NOMO-1 treated with dmso at 0.1 percent for 144 hours (cell line): ENCODE measurements at regions not wholly inside any gene's neighbourhood (a gene's known extent, or its start where the extent isn't known, plus 50 kb on each side); places are given as distances from the start of the nearest gene placed in this dataset.

Experiments used
- DNase-seq: peaks from one replicate; lab custom pipeline; 2025; ENCODE audit not compliant: unreplicated experiment; lab: John Stamatoyannopoulos, UW

DNA sequence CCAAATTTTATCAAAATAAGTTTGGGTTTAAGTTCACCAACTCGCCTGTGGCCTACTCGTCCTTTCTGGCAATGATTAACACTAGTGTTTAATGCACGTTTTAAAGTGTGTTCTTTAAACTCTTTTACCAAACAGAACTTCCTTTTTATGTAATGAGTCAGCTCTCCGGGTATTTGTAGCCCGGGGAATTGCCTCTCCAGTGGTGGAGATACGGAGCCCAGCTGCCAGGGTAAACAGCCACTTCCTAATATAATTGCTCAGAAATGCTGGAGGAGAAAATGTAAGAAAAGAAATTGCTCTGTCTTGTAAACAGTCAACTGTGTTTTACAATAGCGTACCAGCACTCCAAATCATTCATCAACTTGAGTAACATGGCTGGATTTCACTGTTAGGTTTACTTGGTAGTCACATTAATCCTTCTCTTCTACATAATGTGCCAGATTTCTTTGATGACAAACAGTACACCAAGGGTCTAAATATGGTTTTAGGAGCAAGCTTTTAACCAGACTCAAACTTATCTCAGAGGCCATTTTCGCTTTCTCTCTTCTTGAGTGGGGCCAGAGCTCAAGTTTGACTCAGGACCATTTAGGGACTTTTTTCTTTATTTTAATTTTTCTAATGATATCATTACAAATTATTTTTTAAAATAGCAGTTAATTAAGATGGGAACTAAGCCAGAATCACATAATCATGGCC lies 101.2 kb upstream of the SLC38A2 start:
- peak; percentile 49 for DNase-seq

DNA sequence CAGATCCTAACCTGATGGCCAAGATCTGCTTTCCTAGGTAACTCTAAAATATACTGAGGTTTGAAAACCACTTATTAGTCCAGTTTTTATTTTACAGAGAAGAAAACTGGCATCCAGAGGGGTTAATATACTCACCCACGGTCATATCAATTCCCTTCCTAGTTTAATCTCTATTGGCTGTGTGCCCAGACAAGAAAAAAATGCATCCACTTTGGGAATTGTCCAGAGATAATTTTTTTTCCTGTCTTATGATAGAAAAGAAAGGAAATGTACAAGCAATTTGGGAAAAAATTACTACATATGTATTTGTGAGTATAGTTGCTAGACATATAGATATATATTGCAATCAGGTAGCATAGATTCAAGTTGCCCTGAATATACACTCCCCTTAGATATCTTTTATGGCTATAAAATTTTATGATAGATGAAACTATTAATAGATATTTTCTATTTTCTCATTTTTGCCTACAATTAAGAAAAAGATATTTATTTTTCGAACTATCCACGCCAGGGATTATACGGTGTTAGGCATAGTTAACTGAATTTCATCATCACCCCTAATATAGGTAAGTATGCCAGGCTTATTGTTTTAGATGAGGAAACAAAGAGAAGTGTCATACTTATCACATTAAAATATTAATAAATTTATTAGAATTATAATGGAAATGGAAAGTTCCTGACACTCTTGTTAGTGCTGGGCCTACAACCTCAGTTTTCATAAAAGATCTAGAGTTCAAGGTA lies 100.5 kb upstream of the SLC38A2 start:
- no peak for DNase-seq

DNA sequence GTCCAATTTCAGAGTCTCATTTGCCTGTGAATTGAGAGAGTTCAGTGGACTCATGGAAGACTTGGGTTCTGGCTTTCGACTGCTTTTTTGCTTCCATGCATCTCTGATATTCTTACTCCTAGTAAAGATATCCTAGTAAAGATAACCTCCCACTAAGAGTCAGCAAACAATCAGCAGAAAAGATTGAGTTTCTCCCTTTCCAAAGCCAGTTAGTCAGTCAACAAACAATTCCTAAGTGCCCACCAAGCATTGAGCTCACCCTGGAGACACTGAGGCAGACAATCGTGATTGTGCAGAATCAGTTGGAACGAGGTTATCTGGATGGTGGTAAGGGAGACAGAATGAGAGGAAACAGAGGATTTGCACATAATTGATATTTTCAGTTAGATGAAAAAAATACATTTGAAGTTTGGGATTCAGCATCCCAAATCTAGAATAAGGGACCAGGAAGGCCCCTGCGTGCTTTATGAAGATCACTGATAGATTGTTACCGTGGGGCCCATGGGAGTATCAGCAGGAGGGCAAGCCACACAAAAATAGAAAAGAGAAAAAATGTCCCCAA lies 99.7 kb upstream of the SLC38A2 start:
- DNase-seq, result no peak

DNA sequence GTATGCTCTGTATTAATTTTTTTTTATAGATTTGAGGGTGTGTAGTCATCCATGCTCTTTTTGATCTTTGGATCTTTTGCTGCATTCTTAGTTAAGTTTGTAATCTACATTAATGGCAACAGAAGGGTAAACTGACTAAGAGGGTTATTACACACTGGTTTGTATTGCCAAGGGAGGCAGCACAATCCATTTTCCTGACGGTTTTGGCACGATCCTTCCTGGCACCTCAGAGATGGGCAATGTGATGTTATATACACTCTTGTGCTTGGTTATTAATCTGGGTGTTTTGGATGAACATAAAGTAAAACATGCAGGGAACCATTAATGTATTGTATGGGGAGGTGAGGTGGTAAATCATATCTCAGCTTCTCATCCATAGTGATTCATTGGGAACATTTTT lies 98.8 kb upstream of the SLC38A2 start:
- no peak for DNase-seq

DNA sequence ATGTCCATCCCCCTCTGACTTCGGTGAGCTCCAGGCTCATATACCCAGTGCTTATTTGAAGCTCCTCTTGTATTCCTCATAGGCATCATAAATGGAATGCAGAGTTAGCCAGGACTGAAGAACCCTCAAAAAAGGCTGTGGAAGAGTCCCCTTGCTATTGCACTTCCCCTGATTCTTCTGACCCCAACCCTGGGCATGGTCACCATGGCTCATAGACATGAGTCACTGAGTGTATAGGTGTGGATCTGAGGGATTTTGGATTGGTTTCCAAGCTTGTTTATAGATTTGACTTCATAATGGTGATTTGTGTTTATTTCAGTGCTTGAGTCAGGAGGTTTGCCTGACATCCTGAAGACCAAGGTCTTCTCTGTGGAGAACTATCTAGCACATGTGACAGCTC lies 98.4 kb upstream of the SLC38A2 start:
- no peak for DNase-seq

DNA sequence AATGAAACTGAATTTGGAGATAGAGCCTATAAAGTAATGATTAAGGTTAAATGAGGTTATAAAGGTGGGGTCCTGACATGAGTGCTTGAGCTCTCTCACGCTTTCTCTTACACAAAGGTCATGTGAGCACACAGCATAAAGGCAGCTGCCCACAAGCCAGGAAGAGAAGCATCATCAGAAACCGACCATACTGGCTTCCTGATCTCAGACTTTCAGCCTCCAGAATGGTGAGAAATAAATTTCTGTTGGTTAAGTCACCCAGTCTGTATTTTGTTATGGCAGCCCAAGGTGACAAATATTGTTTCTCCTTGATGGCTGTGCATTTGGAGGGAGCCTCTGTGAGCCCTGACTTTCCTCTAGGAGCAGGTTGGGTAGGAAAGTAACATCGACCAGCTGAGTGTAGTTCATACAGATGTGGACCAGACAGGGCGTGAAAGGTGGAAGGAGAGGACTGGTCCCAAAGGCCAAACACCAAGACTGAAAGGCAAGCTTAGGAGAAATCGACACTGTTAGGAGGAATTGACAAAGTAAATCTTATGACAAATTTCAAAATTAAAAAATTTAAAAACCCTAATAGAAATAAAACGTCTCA lies 97.6 kb upstream of the SLC38A2 start:
- DNase-seq, result no peak

DNA sequence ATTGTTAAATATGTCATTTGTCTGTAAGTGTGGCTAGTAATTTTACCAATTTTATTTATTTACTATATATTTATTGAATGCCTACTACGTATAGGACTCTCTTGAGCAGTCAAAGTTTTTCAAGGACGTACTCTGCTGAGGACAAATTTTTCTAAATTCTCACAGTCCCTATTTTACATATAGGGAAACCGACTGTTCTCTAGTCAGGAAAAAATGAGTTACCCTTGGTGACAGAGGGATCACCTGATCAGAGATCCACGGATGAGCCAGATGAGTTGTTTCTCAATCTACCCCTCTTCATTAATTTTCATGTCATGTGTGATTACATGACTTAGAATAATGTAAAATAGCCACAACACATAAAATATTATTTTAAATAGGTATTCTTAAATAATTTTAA lies 96.2 kb upstream of the SLC38A2 start:
- no peak for DNase-seq

DNA sequence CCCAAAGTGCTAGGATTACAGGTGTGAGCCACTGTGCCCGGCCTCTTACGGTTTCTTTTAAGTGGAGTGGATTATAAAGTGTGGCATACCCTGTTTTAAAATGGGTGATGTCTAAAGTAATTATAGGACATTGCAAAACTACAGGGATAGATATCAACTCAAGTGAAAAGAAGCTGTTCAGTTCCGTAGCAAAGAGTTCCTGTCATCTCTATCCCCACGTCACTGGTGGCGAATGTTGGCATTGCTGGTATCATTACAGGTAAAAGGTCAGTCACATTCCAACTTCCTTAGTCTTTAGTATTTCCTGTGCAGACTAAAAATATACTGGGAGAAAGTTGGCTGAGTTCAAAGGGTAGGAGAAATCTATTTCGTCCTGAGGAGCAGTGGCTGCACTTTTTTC lies 95.6 kb upstream of the SLC38A2 start:
- no peak for DNase-seq

DNA sequence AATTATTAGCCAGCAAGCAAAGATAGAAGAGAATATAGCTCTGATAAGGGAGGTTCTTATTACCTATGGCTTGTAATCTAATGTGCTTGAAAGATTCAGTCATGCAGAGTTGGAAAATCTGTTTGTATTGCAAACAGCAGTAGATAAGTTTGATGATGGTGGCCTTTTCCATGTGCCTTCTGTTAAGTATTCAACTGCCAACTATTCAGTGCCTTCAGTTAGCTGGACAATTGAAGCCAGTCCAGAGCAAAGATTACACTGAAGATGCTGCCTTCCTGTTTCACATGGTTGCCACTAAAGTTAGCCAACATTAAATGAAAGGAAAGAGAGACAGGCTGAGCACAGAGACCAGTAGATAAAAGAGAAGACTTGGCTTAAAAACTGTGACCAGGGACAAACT lies 92.7 kb upstream of the SLC38A2 start:
- DNase-seq, result no peak

DNA sequence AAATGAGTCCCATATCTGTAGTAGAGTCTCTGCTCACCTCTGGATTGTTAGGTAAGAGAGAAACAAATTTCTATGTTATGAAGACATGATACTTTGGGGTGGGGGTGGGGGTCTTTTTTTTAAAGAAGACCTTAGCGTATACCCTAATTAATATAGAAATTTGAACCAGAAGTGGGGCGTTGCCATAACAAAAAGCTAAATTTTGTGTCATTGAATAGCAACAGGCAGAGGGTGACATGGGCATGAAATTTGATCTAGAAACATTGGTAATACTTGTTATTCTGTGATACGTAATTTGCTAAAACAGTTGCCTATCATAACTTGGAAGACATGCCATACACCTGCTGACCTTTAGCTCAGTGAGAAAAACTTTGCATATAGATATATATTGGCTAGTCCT lies 92.3 kb upstream of the SLC38A2 start:
- DNase-seq, result no peak

DNA sequence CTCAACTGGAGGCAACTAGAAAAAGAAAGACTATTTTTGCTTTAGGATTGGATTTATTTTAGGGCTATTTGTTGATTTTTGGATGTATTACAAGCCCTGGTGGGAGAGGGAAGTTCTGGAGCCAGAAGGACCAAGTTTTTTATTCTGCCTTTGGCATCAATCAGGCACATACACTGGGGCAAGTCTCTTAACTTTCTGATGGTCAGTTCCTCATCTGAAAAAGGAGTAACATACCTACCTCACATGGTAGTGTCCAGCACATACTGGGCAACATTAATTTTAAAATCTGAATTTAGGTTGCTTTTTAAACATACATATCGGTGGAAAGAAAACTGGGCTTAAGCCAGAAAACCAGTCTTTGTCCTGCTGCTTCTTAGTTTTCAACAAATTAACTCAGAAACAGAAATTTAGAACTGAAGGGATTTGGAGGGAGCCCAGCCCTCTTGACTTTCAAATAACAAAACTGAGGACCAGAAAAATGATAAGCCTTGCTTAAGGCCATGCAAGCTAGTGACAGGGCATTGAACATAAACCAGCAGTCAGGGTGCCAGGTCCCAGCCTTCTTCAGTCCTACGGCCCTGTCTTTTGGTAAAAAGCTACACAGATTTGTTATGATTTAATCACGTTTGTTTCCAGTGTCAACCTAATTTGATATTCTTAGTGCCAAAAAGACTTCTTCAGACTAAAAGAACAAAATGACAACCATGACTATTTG lies 90.2 kb upstream of the SLC38A2 start:
- DNase-seq, result no peak

DNA sequence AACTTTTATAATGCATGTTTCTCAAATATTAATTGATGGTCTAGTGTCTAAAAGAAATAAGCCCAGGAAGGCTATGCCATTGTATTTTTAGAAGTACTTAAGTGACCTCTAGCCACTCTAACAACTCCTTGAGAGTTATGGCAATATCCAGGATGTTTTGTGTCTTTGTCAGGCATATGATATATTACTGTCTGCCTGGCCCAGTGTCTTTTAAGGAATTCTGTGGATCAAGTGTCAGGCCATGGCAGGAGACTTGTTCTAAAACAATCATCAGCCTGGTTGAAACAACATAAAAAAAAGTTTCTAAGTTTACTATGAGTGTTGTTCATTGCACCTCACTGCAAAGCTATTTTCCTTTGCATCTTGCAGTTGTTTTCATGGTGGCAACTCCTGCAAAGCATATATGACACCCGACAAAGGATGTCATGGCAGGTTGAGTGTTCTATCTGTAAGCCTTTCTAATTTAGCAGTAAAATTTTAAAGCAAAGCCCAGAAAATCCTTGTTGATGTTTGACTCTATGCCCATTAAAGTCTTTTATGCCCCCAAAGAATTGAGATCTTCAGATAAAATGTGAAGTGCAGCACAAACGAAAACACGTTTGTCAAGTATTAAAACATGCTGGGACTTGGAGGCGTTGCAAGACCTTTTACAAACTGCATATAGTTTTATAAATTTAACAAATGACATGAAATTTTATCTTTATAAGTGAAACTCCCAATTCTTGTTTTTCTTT lies 89.5 kb upstream of the SLC38A2 start:
- no peak for DNase-seq

DNA sequence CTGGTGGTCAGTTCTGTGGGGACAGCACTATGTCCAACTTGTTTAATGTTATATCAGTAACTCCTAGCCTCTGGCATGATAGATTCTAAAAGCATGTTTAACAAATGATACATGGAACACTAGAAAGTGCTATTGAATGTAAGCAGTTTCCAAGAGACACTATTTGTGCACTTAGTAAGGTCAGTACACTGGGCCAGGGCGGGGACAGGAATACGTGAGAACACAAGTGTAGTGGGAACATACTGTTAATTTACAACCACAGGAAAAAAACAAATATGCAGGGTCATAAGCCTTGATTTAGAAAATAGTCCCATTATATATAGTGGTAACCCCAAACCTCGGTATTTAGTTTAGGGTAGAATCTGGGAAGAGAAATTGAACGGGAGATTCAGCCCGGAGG lies 88.9 kb upstream of the SLC38A2 start:
- DNase-seq, result no peak

DNA sequence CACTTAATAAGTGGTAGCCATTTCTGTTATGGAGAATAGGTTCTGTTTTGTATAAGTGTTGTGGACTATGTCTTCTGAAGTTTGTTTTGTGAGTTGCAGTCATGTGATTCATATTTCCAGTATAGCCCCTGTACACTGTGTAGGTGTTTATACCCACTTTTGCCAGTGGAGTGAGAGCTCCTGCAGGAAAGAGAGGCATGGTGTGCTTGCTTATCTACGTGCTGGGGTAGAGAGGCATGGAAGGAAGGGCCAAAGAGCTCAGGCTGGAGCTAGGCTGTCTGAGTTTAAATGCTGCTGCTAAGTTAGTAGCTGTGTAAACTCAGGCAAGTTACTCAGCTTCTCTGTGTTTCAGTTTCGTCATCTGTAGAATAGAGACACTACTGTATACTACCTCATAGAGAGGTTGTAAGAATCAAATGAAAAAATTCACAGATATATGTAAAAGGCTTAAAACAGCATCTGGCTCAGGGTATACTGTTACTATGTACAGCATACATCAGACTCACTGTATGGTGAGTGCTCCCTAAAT lies 88.2 kb upstream of the SLC38A2 start:
- DNase-seq, result no peak

DNA sequence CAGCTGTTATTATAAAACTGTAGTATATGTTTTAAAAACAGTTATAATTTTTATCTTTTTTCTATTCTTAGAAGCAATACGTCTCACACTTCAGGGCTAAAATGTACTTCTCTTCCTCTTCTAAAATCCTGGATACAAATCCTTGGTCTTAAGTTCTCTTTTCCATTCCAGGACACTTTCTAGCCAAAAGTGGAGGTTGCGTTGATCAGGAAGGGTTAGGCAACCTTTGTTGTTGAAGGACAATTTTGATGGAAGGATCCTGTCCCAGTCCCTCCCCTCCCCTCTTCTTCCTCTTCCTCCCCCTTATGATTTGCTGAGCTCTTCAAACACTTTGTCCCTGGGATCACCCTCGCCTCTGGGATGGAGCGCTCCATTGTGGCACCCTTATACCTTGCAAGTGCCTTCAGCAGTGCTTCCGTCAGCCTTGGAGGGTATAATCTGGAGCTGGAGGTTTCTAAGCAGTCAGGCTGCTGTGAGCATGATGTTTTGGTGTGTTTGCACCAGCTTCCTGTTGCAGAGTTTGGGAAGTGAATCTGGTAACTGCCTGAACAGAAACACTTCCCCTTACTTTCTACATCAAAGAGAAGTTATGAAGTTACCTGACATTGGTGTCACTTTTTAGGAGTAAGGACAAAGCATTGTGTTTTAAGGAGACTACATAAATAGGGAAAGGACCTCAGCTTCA lies 87.4 kb upstream of the SLC38A2 start:
- peak; percentile 72 for DNase-seq

DNA sequence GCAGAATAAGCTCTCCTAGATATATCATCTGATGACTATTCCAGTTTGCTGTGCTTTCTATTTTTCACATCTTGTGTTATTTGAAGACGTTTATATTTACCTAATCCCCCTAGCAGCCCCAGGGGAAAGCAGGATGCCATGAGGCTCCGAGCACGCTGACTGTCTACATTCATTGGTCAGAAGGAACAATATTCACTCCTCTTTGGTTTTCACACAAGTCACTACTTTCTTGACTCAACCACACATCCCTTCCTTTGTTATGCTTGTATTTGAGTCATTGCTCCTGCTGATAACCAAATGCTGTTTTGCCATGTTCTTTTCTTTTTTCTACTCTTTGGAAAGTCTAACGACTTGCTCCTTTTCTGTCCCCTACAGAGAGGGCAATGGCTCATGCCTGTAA lies 86.5 kb upstream of the SLC38A2 start:
- no peak for DNase-seq

DNA sequence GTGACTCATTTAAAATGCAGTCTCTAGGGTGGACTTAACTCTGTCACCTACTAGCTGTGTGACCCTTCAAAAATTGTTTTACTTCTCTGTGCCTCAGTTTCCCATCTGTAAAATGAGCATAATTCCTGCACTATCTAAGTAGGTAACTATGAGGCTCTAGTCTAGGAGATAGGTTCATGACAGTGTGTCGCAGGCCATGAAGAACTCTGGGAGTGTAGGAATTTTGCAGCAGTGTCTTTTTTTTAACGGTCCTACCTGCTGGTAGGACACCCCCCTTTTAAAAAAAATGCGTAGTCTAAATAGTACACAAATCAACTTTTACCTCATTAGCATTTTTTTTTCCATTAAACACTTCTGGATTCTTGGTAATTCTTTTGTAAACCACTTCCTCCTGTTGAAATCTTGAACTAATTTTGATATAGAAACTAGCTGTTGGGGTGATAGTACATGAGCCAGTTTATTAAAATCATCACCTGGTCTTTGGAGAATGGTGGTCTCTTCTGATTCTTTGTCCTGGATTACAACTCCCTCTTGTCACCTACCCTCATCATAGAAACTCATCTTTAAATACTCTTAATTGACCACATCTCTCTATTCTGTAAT lies 86.0 kb upstream of the SLC38A2 start:
- DNase-seq, result no peak

DNA sequence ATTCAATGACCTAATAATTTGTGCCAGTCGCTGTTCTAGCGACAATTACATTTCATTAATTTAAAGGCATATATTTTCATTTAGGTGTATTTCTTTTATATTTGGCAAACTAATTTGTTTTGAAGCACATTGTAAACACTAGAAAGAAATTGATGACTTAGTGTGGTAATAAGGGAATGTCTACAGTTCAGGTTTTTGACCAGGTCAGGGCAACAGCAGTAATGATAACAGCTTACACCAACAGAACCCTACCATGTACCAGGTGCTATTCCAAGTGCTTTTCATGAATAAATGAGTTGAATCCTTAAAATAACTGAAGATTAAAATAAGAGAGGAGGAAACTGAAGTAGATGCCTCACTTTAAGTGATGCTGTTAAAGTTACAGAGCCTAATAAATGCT lies 85.4 kb upstream of the SLC38A2 start:
- no peak for DNase-seq
